ENCODE measurements at regions not wholly inside any gene's neighbourhood (a gene's known extent, or its start where the extent isn't known, plus 50 kb on each side); places are given as distances from the start of the nearest gene placed in this dataset.

- TF ChIP-seq CTCF (IDR thresholded peaks at IDR 0.05; ENCODE audit: borderline replicate concordance, extremely low read depth, low read length, poor library complexity, severe bottlenecking), result no peak
- TF ChIP-seq EZH2 (IDR thresholded peaks at IDR 0.05; ENCODE audit: borderline replicate concordance, low read depth, low read length, severe bottlenecking), result no peak
These were observed 873.9 kb upstream of the MBL2 start for GRCh38 chr10:53646525-53646924.
